ENCODE measurements at regions not wholly inside any gene's neighbourhood (a gene's known extent, or its start where the extent isn't known, plus 50 kb on each side); places are given as distances from the start of the nearest gene placed in this dataset.

- DNase-seq (ENCODE audit: low spot score), result no peak
These were observed 168.8 kb upstream of the SPATS2L start for GRCh38 chr2:200137691-200138090.

GRCh38 chr2:200138391-200139124 is 167.9 kb upstream of the SPATS2L start:
- no peak for DNase-seq (ENCODE audit: low spot score)

- DNase-seq (ENCODE audit: low spot score), result no peak
These were observed 161.9 kb upstream of the SPATS2L start for GRCh38 chr2:200144571-200144970.

- DNase-seq (ENCODE audit: low spot score), result no peak
These were observed 160.0 kb upstream of the SPATS2L start for GRCh38 chr2:200146501-200146900.

GRCh38 chr2:200147371-200147770 is 159.1 kb upstream of the SPATS2L start:
- no peak for DNase-seq (ENCODE audit: low spot score)

- DNase-seq (ENCODE audit: low spot score), result no peak
These were observed 158.1 kb upstream of the SPATS2L start for GRCh38 chr2:200148366-200148765.

- no peak for DNase-seq (ENCODE audit: low spot score)
These were observed 155.9 kb upstream of the SPATS2L start for GRCh38 chr2:200150411-200151086.

- no peak for DNase-seq (ENCODE audit: low spot score)
These were observed 150.8 kb upstream of the SPATS2L start for GRCh38 chr2:200155652-200156051.

GRCh38 chr2:200156166-200156835 is 150.2 kb upstream of the SPATS2L start:
- DNase-seq (ENCODE audit: low spot score), result no peak

GRCh38 chr2:200158647-200159356 is 147.7 kb upstream of the SPATS2L start:
- DNase-seq (ENCODE audit: low spot score), result no peak

GRCh38 chr2:200159357-200159707 is 147.2 kb upstream of the SPATS2L start:
- DNase-seq (ENCODE audit: low spot score), result no peak

GRCh38 chr2:200159829-200160781 is 146.4 kb upstream of the SPATS2L start:
- DNase-seq (ENCODE audit: low spot score), result no peak

GRCh38 chr2:200161458-200161857 is 145.0 kb upstream of the SPATS2L start:
- no peak for DNase-seq (ENCODE audit: low spot score)

GRCh38 chr2:200165687-200166086 is 140.8 kb upstream of the SPATS2L start:
- no peak for DNase-seq (ENCODE audit: low spot score)

GRCh38 chr2:200168641-200169555 is 137.6 kb upstream of the SPATS2L start:
- DNase-seq (ENCODE audit: low spot score), result no peak

- no peak for DNase-seq (ENCODE audit: low spot score)
These were observed 136.3 kb upstream of the SPATS2L start for GRCh38 chr2:200170221-200170620.

GRCh38 chr2:200171731-200172482 is 134.6 kb upstream of the SPATS2L start:
- no peak for DNase-seq (ENCODE audit: low spot score)

GRCh38 chr2:200172521-200172920 is 134.0 kb upstream of the SPATS2L start:
- DNase-seq (ENCODE audit: low spot score), result no peak

- DNase-seq (ENCODE audit: low spot score), result no peak
These were observed 133.4 kb upstream of the SPATS2L start for GRCh38 chr2:200172944-200173581.

Measured in D341Med (cell line).